SK-N-SH treated with all-trans-retinoic acid at 6 μM for 48 hours (cell line): ENCODE measurements at regions not wholly inside any gene's neighbourhood (a gene's known extent, or its start where the extent isn't known, plus 50 kb on each side); places are given as distances from the start of the nearest gene placed in this dataset.

ENCODE experiments used
- ATAC-seq: fragments of 200-7000 bp; cut with Tn5 transposase; 3 replicates; pipeline ENCODE4 v1.9.1; 2020; ENCODE audit warnings: mild to moderate bottlenecking, moderate library complexity
- ARNTL ChIP-seq: fragments of 450-650 bp; formaldehyde crosslinking; IDR thresholded peaks from 2 replicates; pipeline ENCODE4 v1.5.0; 2020; ENCODE audit warnings: low read depth, mild to moderate bottlenecking, moderate library complexity, borderline replicate concordance
- BACH2 ChIP-seq: fragments of 250-450 bp; sonication (Bioruptor Pico); IDR thresholded peaks from 2 replicates; pipeline ENCODE4 v1.9.0; 2021; ENCODE audit warnings: mild to moderate bottlenecking, borderline replicate concordance
- CREB5 ChIP-seq: fragments of 250-450 bp; sonication (Bioruptor Pico); IDR thresholded peaks from 2 replicates; pipeline ENCODE4 v1.5.1; 2020; ENCODE audit warnings: low read depth, mild to moderate bottlenecking, moderate library complexity
- CSDC2 ChIP-seq: fragments of 250-450 bp; sonication (Bioruptor Pico); IDR thresholded peaks from 2 replicates; pipeline ENCODE4 v1.5.0; 2020; ENCODE audit warnings: mild to moderate bottlenecking, moderate library complexity
- CSRNP3 ChIP-seq: fragments of 250-450 bp; sonication (Bioruptor Pico); IDR thresholded peaks from 2 replicates; pipeline ENCODE4 v1.5.1; 2021; ENCODE audit warnings: mild to moderate bottlenecking, moderate library complexity
- ESRRG ChIP-seq: fragments of 250-450 bp; sonication (Bioruptor Pico); IDR thresholded peaks from 2 replicates; pipeline ENCODE4 v1.6.1; 2021; ENCODE audit warnings: mild to moderate bottlenecking
- GLIS3 ChIP-seq: fragments of 250-450 bp; sonication (Bioruptor Pico); IDR thresholded peaks from 2 replicates; pipeline ENCODE4 v1.5.0; 2020; ENCODE audit warnings: mild to moderate bottlenecking, moderate library complexity
- ISL1 ChIP-seq: fragments of 250-450 bp; sonication (Bioruptor Pico); IDR thresholded peaks from 2 replicates; pipeline ENCODE4 v2.1.2; 2022; ENCODE audit warnings: mild to moderate bottlenecking, moderate library complexity
- OSR1 ChIP-seq: fragments of 250-450 bp; sonication (Bioruptor Pico); IDR thresholded peaks from 2 replicates; pipeline ENCODE4 v1.8.0; 2022; ENCODE audit warnings: moderate library complexity, mild to moderate bottlenecking, inconsistent platforms
- POU6F1 ChIP-seq: fragments of 250-450 bp; sonication (Bioruptor Pico); IDR thresholded peaks from 2 replicates; pipeline ENCODE4 v1.8.0; 2021; ENCODE audit warnings: low read depth, mild to moderate bottlenecking, moderate library complexity, borderline replicate concordance
- PPARA ChIP-seq: fragments of 250-450 bp; sonication (Bioruptor Pico); IDR thresholded peaks from 2 replicates; pipeline ENCODE4 v1.5.0; 2020; ENCODE audit warnings: mild to moderate bottlenecking, borderline replicate concordance
- RARB ChIP-seq: fragments of 250-450 bp; sonication (Bioruptor Pico); IDR thresholded peaks from 2 replicates; pipeline ENCODE4 v1.8.0; 2021; ENCODE audit warnings: mild to moderate bottlenecking, moderate library complexity
- SNAI2 ChIP-seq: fragments of 250-450 bp; sonication (Bioruptor Pico); IDR thresholded peaks from 2 replicates; pipeline ENCODE4 v1.5.0; 2020; ENCODE audit warnings: mild to moderate bottlenecking, moderate library complexity
- ZFP3 ChIP-seq: fragments of 250-450 bp; sonication (Bioruptor Pico); IDR thresholded peaks from 2 replicates; pipeline ENCODE4 v1.5.0; 2020; ENCODE audit warnings: mild to moderate bottlenecking, moderate library complexity
- ZFP30 ChIP-seq: fragments of 450-650 bp; formaldehyde crosslinking; IDR thresholded peaks from 2 replicates; pipeline ENCODE4 v1.5.0; 2022; ENCODE audit warnings: mild to moderate bottlenecking, moderate library complexity
- ZNF8 ChIP-seq: fragments of 450-650 bp; formaldehyde crosslinking; IDR thresholded peaks from 2 replicates; pipeline ENCODE4 v1.5.0; 2020; ENCODE audit warnings: mild to moderate bottlenecking, moderate library complexity
- TF ChIP-seq, protein P1 (sequence below): fragments of 250-450 bp; sonication (Bioruptor Pico); IDR thresholded peaks from 2 replicates; pipeline ENCODE4 v1.8.0; 2020; ENCODE audit warnings: mild to moderate bottlenecking, moderate library complexity, borderline replicate concordance
- TF ChIP-seq, protein P2 (sequence below): fragments of 250-450 bp; sonication (Bioruptor Pico); IDR thresholded peaks from 2 replicates; pipeline ENCODE4 v1.5.0; 2020; ENCODE audit warnings: mild to moderate bottlenecking, moderate library complexity

DNA sequence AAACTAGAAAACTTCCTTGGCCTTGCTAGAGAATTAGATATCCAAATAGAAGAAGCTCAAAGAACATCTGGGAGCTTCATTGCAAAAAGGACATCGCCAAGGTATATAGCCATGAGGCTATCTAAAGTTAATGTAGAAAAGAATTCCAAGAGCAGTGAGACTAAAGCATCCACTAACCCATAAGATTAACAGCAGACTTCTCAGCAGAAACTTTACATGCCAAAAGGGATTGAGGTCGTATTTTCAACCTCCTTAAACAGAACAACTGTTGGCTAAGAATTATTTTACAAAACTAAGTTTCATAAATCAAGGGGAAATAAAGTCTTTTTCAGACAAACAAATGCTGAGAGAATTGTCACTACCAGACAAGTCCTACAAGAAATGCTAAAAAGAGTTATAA, 149.1 kb upstream of the COL21A1 start:
- TF ChIP-seq ARNTL (CRISPR knock-in tag) (no peak), GLIS3 (CRISPR knock-in tag) (no peak), RARB (no peak), BACH2 (CRISPR knock-in tag) (no peak), ESRRG (no peak), CREB5 (CRISPR knock-in tag) (no peak), PPARA (CRISPR knock-in tag) (no peak)
- TF ChIP-seq, protein P1, sequence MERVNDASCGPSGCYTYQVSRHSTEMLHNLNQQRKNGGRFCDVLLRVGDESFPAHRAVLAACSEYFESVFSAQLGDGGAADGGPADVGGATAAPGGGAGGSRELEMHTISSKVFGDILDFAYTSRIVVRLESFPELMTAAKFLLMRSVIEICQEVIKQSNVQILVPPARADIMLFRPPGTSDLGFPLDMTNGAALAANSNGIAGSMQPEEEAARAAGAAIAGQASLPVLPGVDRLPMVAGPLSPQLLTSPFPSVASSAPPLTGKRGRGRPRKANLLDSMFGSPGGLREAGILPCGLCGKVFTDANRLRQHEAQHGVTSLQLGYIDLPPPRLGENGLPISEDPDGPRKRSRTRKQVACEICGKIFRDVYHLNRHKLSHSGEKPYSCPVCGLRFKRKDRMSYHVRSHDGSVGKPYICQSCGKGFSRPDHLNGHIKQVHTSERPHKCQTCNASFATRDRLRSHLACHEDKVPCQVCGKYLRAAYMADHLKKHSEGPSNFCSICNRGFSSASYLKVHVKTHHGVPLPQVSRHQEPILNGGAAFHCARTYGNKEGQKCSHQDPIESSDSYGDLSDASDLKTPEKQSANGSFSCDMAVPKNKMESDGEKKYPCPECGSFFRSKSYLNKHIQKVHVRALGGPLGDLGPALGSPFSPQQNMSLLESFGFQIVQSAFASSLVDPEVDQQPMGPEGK (CRISPR knock-in tag), result no peak
- TF ChIP-seq, protein P2, sequence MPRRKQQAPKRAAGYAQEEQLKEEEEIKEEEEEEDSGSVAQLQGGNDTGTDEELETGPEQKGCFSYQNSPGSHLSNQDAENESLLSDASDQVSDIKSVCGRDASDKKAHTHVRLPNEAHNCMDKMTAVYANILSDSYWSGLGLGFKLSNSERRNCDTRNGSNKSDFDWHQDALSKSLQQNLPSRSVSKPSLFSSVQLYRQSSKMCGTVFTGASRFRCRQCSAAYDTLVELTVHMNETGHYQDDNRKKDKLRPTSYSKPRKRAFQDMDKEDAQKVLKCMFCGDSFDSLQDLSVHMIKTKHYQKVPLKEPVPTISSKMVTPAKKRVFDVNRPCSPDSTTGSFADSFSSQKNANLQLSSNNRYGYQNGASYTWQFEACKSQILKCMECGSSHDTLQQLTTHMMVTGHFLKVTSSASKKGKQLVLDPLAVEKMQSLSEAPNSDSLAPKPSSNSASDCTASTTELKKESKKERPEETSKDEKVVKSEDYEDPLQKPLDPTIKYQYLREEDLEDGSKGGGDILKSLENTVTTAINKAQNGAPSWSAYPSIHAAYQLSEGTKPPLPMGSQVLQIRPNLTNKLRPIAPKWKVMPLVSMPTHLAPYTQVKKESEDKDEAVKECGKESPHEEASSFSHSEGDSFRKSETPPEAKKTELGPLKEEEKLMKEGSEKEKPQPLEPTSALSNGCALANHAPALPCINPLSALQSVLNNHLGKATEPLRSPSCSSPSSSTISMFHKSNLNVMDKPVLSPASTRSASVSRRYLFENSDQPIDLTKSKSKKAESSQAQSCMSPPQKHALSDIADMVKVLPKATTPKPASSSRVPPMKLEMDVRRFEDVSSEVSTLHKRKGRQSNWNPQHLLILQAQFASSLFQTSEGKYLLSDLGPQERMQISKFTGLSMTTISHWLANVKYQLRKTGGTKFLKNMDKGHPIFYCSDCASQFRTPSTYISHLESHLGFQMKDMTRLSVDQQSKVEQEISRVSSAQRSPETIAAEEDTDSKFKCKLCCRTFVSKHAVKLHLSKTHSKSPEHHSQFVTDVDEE, result no peak
- no peak for ATAC-seq

GRCh38 chr6:56393615-56394612, 146.5 kb upstream of the COL21A1 start:
- no peak for ATAC-seq
- TF ChIP-seq, protein P2, result no peak
- no peak for TF ChIP-seq ZNF8
- TF ChIP-seq ISL1 (CRISPR knock-in tag), result no peak
- TF ChIP-seq PPARA (CRISPR knock-in tag), result no peak
- no peak for TF ChIP-seq CREB5 (CRISPR knock-in tag)
- no peak for TF ChIP-seq CSRNP3 (CRISPR knock-in tag)
- TF ChIP-seq ESRRG, result no peak
- TF ChIP-seq GLIS3 (CRISPR knock-in tag), result no peak
- no peak for TF ChIP-seq CSDC2 (CRISPR knock-in tag)

GRCh38 chr6:56388415-56388755, 141.0 kb upstream of the COL21A1 start:
- ATAC-seq, result no peak
- TF ChIP-seq OSR1 (CRISPR knock-in tag) (no peak), RARB (no peak), ZFP30 (no peak), CREB5 (CRISPR knock-in tag) (no peak), BACH2 (CRISPR knock-in tag) (no peak), ISL1 (CRISPR knock-in tag) (no peak), ZNF8 (no peak), ZFP3 (CRISPR knock-in tag) (no peak), SNAI2 (CRISPR knock-in tag) (no peak), POU6F1 (no peak)
- TF ChIP-seq, protein P1 (CRISPR knock-in tag), result no peak
